ENCODE measurements at regions not wholly inside any gene's neighbourhood (a gene's known extent, or its start where the extent isn't known, plus 50 kb on each side); places are given as distances from the start of the nearest gene placed in this dataset.

GRCh38 chrX:26007462-26007861, 130.7 kb upstream of the MAGEB18 start:
- TF ChIP-seq, protein P1, sequence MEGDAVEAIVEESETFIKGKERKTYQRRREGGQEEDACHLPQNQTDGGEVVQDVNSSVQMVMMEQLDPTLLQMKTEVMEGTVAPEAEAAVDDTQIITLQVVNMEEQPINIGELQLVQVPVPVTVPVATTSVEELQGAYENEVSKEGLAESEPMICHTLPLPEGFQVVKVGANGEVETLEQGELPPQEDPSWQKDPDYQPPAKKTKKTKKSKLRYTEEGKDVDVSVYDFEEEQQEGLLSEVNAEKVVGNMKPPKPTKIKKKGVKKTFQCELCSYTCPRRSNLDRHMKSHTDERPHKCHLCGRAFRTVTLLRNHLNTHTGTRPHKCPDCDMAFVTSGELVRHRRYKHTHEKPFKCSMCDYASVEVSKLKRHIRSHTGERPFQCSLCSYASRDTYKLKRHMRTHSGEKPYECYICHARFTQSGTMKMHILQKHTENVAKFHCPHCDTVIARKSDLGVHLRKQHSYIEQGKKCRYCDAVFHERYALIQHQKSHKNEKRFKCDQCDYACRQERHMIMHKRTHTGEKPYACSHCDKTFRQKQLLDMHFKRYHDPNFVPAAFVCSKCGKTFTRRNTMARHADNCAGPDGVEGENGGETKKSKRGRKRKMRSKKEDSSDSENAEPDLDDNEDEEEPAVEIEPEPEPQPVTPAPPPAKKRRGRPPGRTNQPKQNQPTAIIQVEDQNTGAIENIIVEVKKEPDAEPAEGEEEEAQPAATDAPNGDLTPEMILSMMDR (IDR thresholded peaks at IDR 0.05), result no peak
- Mint-ChIP-seq H3K27me3 (ENCODE audit: low read depth, poor library complexity) (peaks cover 4% of the 10 kb centered on the region), H3K9me3 (peaks cover 26% of the 10 kb centered on the region), H3K4me1 (no peaks in the 10 kb centered on the region), H3K4me3 (no peak overlapping the region), H3K36me3 (ENCODE audit: low read depth) (no peaks in the 10 kb centered on the region), H3K27ac (no peak overlapping the region)
- DNase-seq, result no peak

GRCh38 chrX:26008042-26008441, 130.1 kb upstream of the MAGEB18 start:
- Mint-ChIP-seq H3K36me3 (ENCODE audit: low read depth) (no peaks in the 10 kb centered on the region), H3K4me1 (no peaks in the 10 kb centered on the region), H3K27me3 (ENCODE audit: low read depth, poor library complexity) (peaks cover 4% of the 10 kb centered on the region), H3K27ac (no peak overlapping the region), H3K9me3 (peaks cover 29% of the 10 kb centered on the region), H3K4me3 (no peak overlapping the region)
- TF ChIP-seq, protein P1 (IDR thresholded peaks at IDR 0.05), result no peak
- no peak for DNase-seq

DNA sequence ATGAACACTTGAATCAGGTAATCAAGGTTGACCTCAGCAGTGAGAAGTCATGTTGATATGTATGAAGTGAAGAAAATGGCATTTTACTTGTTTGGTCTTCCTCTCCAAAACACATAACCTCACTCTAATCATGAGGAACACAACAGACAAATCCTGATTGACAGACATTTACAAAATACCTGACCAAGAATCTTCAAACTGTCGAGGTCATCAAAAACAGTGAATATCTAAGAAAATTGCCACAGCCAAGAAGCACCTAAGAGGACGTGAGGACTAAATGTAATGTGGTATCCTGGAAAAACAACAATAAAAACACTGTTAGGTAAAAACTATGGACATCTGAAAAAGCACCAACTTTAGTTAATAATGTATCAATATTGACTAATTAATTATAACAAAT, 129.5 kb upstream of the MAGEB18 start:
- H3K9me3 Mint-ChIP-seq, result peaks cover 32% of the 10 kb centered on the region
- no peak overlapping the region for H3K27ac Mint-ChIP-seq
- no peak overlapping the region for H3K4me3 Mint-ChIP-seq
- DNase-seq, result no peak
- no peaks in the 10 kb centered on the region for H3K36me3 Mint-ChIP-seq (ENCODE audit: low read depth)
- TF ChIP-seq, protein P1 (IDR thresholded peaks at IDR 0.05), result no peak
- H3K4me1 Mint-ChIP-seq, result no peaks in the 10 kb centered on the region
- peaks cover 4% of the 10 kb centered on the region for H3K27me3 Mint-ChIP-seq (ENCODE audit: low read depth, poor library complexity)

DNA sequence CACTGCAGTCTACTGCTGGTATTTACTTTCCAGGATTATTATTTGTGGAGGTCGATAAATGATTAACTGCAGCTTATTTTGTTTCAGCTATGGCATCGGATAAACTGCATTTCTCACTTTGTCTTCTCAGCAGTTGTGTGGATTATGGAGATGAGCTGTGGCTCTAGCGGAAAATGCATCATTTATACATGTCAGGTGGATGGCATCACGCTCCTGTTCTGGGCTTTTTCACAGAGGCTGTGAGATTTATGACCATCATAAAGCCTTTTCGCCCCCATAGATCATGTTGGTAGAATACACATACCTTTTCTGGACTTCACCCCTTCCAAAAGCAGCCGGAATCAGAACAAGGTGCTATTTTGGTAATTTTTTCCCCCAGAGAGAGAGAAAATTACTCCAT, 118.8 kb upstream of the MAGEB18 start:
- Mint-ChIP-seq H3K27ac (no peak overlapping the region), H3K4me1 (no peaks in the 10 kb centered on the region)

GRCh38 chrX:26026179-26026578, 112.0 kb upstream of the MAGEB18 start:
- Mint-ChIP-seq H3K27ac (no peak overlapping the region), H3K27me3 (ENCODE audit: low read depth, poor library complexity) (no peaks in the 10 kb centered on the region), H3K9me3 (no peaks in the 10 kb centered on the region), H3K4me1 (no peaks in the 10 kb centered on the region), H3K4me3 (no peak overlapping the region), H3K36me3 (ENCODE audit: low read depth) (no peaks in the 10 kb centered on the region)
- TF ChIP-seq, protein P1 (IDR thresholded peaks at IDR 0.05), result no peak
- DNase-seq, result no peak

More for the DNA sequence above, 118.8 kb upstream of the MAGEB18 start:
- DNase-seq, result no peak
- H3K4me3 Mint-ChIP-seq, result no peak overlapping the region
- H3K36me3 Mint-ChIP-seq (ENCODE audit: low read depth), result no peaks in the 10 kb centered on the region
- H3K9me3 Mint-ChIP-seq, result peaks cover 18% of the 10 kb centered on the region
- TF ChIP-seq, protein P1 (IDR thresholded peaks at IDR 0.05), result no peak
- H3K27me3 Mint-ChIP-seq (ENCODE audit: low read depth, poor library complexity), result no peaks in the 10 kb centered on the region

GRCh38 chrX:26032111-26032912, 105.8 kb upstream of the MAGEB18 start:
- TF ChIP-seq, protein P1 (IDR thresholded peaks at IDR 0.05), result no peak
- H3K27ac Mint-ChIP-seq, result no peak overlapping the region
- peaks cover 13% of the 10 kb centered on the region for H3K9me3 Mint-ChIP-seq
- no peak for DNase-seq
- no peak overlapping the region for H3K4me3 Mint-ChIP-seq
- H3K27me3 Mint-ChIP-seq (ENCODE audit: low read depth, poor library complexity), result no peaks in the 10 kb centered on the region
- no peaks in the 10 kb centered on the region for H3K36me3 Mint-ChIP-seq (ENCODE audit: low read depth)
- no peaks in the 10 kb centered on the region for H3K4me1 Mint-ChIP-seq

All from nephron progenitor cell (in vitro differentiated cells).